Fibroblast of mammary gland (primary cell): ENCODE measurements at regions not wholly inside any gene's neighbourhood (a gene's known extent, or its start where the extent isn't known, plus 50 kb on each side); places are given as distances from the start of the nearest gene placed in this dataset.

Experiments used
- DNase-seq: peaks from one replicate; pipeline ENCODE4 v3.0.0-alpha.2; 2010; ENCODE audit warnings: low read depth
- H3K4me3 ChIP-seq: 2 replicates; pipeline ENCODE4 v1.5.1; 2011; ENCODE audit warnings: low read depth, mild to moderate bottlenecking, low read length, moderate library complexity; ENCODE audit not compliant: control insufficient read depth
- CTCF ChIP-seq: conservative IDR thresholded peaks from 2 replicates; pipeline ENCODE4 v1.5.1; 2011; ENCODE audit warnings: low read depth, low read length, inconsistent platforms; ENCODE audit not compliant: control insufficient read depth, insufficient read depth

- H3K4me3 ChIP-seq, result no peak overlapping the region
- no peak for TF ChIP-seq CTCF
- no peak for DNase-seq
Observed at GRCh38 chr1:55943012-55943411, 636.4 kb downstream of the PLPP3 start.

- DNase-seq, result no peak
- no peak for TF ChIP-seq CTCF
- no peak overlapping the region for H3K4me3 ChIP-seq
Observed at GRCh38 chr1:55939866-55940265, 639.5 kb downstream of the PLPP3 start.

GRCh38 chr1:55938861-55939260, 640.5 kb downstream of the PLPP3 start:
- no peak overlapping the region for H3K4me3 ChIP-seq
- DNase-seq, result no peak
- TF ChIP-seq CTCF, result no peak

- H3K4me3 ChIP-seq, result no peak overlapping the region
- no peak for TF ChIP-seq CTCF
- DNase-seq, result peak; percentile 2
Observed at GRCh38 chr1:55938376-55938850, 641.0 kb downstream of the PLPP3 start.

DNA sequence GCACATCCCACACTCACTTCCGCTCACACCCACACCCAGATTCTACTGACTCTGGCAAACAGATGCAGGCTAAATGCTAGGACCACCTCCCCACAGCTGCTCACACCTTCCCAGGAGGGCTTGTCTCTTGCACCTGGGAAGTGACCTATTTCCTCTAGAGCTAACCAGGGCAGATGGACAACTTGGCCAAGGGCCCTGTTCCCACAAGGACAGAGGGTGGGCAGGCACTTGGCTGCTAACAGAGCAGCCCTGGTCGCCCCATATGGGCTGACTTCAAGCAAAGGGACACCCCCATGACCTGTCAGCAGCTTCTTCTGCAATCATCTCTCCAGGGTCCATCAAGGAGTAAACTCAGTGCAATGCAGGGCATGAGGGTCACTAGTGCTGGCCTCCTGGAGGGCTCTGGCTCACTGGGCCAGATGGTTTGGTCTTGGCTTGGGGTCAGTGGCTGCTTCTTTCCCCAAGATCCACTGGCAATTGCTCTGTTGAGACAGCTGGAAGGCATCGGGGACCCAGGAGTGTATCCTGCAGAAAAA, 641.5 kb downstream of the PLPP3 start:
- no peak for TF ChIP-seq CTCF
- DNase-seq, result peak; percentile 3
- no peak overlapping the region for H3K4me3 ChIP-seq

GRCh38 chr1:55935236-55935635, 644.1 kb downstream of the PLPP3 start:
- no peak for TF ChIP-seq CTCF
- DNase-seq, result peak; percentile 12
- H3K4me3 ChIP-seq, result no peak overlapping the region

- DNase-seq, result no peak
- H3K4me3 ChIP-seq, result no peak overlapping the region
Observed at GRCh38 chr1:55932402-55932801, 647.0 kb downstream of the PLPP3 start.

More at GRCh38 chr1:55932402-55932801, 647.0 kb downstream of the PLPP3 start:
- TF ChIP-seq CTCF, result no peak
